Stimulated activated CD4-positive, alpha-beta T cell treated with anti-CD3 and anti-CD28 coated beads, Interleukin-4, amount 100 ng/mL, for 1 hour (primary cell): ENCODE measurements at regions not wholly inside any gene's neighbourhood (a gene's known extent, or its start where the extent isn't known, plus 50 kb on each side); places are given as distances from the start of the nearest gene placed in this dataset.
"Not testable (repeated sequence)": the region's sequence is repeated elsewhere in the genome, so short reads cannot be mapped to it uniquely, and the experiment has no call there.

Source experiments
- DNase-seq: peaks from one replicate; pipeline ENCODE4 v3.0.0-alpha.2; 2020

DNA sequence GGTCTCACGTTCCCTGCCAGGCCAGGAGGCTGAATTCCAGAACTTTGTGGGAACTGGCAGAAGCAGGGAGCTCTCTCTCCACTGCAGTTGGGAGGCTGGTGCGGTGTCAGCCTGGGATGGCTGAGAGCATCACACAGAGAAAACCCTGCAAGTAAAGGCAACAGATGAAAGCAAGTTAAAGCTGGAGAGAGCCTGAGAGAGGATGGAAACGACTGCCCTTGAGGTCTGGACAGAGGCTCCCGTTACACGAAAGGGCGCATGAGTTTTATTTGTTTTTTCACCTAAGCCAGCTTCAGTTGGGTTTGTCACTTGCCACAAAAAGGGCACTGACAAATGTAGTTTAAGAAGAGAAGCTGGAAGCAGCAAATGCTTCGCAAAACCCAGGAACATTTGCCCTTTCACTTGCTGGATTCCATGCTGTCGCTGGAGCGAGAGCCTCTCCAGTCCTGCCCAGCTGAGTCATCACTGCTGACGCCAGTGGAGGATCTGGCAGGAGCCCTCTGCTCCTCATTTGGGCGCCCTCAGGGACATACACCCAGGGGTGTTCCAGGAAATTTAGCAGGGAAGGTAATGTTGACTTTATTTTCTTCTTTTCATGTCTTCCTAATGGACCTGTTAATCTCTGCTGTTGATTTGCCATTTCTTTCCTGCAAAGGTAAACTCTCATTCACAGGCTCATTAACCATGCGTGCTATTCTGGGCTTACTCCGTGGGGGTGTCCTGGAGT is 308.8 kb upstream of the SFSWAP start:
- DNase-seq: not testable (repeated sequence)

DNA sequence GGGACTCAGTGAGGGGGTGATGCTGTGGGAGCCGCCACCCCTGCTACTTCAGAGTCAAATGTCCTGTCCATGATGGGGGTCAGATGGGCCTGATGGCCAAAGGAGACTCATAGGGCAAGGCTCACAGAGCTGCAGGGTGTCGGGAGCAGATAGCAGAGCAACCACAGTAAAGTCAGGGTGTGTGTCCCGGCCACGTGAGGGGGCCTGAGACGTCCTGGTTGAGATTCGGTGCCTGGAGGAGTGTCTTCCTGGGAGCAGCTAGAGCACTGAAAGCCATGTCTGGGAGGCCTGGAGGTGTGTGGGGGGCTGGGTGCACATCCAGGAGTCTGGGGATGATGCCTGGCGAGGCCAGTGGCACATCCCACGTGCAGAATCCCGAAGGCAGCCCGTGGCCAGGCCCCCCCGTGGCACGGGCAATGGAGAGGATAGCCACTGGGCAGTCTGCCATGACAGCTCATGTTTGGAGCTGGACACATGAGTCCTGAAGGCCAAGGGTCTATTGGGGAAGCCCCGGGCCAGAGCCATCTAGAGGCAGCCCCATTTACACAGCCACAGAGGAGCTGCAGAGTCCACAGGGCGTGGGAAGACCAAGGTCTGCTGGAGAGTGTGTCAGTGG is 308.0 kb upstream of the SFSWAP start:
- DNase-seq: no peak

DNA sequence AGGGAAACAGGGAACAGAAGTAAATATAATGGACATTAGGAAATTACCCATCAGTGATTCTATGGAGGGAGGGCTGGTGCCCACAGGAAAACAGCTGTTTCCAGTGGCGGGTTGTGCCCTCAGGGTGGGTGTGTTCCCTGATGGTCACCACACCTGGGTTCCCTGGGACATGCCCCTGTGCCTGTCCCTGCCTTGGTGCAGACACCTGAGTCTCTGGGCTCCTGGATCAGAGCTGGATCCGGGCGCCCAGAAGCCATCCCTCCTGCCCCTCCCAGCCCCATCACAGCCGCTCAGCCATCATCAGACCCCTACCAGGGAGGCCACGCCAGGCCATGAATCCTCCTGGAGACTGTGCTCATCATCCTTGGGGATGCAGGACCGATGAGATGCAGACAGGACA is 307.2 kb upstream of the SFSWAP start:
- no peak for DNase-seq

DNA sequence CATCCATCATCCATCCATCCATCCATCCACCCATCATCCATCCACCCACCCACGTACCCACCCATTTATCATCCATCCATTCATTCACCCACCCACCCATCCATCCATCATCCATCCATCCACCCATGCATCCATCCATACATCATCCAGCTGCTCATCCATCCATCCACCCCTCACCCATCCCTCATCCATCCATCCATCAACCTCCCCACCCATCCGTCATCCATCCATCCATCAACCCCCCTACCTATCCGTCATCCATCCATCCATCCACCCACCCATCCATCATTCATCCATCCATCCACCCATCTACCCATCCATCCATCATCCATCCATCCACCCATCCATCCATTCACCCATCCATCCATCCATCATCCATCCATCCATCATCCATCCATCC is 306.2 kb upstream of the SFSWAP start:
- no peak for DNase-seq

DNA sequence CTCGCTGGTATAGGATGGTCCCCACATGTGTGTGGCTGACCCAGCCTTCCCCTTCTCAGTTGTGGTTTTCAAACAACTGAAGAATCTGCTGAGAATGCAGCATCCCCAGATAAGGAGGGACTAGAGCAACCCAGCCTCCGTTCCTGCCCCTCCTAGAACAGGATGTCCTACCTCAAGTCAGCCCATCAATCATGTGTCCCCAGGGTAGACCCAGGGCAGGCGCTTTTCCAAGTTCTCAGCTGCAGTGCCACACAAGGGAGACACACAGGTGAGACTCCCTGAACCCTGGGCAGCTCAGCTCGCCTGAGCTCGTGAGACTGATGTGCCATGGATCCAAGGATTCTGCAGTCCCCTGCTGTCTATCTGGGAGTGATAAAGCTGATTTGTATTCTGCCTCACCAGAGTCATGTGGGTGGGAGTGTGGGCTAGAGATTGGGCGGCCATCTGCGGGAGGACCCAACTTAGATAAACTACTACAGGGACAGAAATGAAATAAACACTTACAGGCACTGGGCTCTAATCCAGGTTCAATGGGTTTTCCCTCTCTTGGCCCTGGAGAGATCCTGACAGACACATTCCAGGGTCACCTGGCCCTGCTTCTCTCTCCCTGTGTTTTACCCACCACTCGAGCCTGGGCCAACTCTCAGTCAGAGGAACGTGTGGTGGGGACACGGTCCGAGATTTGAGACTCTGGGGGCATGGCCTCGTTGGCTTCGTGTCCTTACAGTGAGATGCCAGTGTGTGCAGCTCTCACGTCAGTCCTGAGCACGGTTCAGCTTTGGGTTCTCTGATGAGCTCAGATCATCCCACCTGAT is 303.5 kb upstream of the SFSWAP start:
- no peak for DNase-seq

DNA sequence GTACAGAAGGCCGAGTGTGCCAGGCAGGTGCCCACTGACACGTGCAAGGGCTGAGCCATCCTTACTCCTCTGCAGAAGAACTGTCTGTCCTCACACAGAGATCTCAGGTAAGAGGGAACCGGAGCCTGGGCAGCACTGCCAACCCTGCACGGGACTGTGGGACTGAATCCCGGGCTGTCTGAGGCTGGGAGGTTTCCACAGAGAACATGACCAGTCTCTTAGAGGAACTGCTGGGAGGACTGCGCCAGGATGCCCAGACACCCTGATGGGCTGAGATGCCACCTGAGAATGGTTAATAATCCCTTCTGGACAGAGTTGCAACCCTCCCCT is 302.9 kb upstream of the SFSWAP start:
- DNase-seq: no peak

DNA sequence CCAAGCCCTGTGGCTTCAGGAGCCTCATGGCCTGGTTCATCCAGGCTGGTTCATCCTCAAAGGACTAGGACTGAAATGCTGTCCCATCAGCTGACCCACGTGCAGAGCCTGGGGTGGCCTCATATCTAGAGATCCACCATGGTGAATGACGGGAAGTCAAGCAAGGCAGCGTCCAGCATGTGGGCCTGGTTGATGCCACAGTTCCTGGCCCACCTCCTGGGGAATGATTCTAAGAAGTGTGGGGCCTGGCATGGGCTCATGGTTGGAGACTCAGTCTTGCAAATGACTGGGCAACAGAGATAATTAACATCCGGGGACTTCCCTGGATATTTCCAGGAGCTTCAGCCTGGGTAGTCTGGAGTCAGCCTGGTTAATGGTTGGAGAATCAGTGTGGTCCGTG is 302.4 kb upstream of the SFSWAP start:
- DNase-seq: no peak

DNA sequence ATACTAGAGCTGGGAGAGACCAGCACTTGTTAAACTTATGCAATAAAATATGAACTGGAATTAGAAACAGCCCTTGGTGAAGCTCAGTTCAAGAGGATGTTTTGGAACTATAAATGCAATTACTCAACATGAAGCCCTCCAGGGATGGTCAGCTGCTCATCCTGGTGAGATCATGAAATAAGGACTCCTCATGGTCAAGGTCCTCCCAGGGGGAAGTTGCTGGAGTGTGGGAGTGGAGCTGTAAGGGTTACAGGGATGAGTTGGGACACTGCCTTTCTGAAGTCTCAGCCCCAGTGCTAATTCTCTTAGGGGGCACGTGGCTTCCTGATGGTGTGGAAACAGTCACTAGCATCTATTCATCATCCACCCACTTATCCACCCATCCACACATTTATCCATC is 301.7 kb upstream of the SFSWAP start:
- no peak for DNase-seq

DNA sequence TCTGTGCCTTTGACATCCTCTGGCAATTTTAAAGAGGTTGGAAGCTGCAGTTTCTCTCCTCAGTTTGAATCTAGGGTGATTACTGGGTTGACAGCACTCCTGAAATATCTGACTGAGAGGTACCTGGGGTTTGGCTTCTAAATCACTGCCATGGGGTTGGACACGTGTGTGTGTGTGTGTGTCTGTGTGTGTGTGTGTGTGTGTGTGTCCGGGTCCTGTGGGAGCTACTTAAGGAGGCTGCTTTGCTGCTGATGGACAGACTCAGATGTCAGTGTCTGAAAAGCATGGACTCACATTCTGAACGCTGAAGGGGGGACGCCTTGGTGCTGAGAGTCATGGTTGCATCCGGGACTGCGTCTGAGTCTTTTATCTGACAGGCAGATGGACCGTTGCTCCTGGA is 299.1 kb upstream of the SFSWAP start:
- DNase-seq: not testable (repeated sequence)

DNA sequence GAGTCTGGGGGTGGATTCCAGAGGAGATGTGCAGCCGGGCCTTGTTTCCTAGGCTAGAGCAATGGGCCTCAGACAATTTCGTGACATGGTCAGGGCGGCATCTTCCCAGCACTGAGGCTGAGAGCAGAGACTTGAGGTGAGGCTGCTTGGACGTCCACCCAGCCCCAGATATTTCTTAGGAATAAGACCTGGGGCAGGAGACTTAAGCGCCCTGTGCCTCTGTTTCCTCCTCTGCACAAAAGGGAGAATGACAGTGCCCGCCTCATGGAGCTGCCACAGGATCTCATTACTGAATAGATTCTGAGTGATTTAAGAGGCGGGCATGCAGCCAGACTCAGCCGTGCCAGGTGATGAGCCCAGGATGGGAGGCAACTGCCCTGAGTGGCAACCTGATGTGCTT is 297.9 kb upstream of the SFSWAP start:
- DNase-seq: no peak

DNA sequence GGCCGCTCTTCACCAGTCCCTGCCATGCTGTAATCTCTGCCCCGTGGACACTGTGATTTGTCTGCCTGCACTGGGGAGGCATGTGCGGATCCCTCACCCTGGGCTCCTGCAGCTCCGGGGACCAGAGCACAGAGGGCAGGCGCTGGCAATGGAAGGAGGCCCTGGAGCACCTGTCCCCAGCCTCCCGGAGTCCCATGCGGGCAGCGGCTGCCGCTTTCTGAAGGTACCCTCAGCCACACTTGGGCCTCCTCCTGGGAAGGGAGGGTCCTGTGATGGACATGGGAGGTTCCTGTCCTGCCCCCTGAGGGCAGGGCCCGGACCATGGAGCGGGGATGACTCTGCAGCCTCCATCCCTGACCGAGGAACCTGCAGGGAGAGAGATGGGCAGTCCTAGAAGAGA is 297.4 kb upstream of the SFSWAP start:
- DNase-seq: no peak

DNA sequence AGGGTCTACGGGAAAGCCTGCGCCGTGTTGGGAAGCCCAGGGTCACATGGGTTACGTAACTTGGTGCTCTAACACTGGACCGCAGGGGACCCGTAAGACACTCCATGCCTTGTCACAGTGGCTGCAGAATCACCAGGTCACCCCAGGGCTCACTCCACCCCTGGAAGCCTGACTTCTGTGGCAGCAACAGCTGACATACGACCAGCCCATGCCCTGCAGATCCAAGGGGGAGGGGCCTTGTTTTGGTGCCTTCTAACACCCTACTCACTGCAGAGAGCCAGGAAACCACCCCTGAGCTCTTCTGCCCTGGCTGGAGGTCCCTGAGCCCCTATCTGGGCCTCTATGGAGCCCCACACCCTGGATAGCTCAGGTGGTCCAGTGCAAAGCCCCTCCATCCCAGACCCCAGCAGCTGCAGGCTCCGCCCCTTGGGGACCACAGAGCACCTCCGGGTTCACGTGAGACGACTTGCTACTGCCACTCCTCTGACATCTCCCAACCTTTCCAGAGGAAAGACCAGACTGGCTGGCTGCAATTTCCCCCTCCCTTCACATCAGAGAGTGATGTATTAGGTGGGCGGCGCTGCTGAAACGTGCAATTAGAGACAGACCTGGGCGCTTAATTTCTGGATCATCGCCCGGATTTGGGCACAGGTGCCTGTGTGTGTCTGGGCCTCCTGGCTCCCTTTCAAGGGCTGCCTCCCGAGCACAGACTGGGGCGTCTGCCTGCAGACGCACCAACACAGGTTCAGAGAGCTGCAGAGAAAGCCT is 296.6 kb upstream of the SFSWAP start:
- not testable (repeated sequence) for DNase-seq

DNA sequence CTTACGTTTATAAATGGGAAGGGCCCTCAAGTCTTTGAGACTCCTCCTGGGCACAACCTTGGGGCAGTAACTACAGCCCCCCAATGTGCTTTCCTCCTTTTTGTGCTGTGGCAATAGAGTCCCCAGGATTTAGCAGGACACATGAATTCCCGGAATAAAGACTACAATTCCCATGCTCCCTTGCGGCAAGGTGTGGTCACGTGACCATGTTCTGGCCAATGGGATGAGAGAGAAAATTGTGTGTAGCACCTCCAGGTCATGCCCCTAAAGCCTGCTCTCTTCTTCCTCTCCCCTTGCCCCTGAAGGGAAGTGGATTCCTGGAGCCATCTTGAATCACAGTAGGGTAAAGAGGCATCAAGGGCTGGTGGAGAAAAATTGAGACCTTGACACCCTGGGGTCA is 295.1 kb upstream of the SFSWAP start:
- DNase-seq: no peak

DNA sequence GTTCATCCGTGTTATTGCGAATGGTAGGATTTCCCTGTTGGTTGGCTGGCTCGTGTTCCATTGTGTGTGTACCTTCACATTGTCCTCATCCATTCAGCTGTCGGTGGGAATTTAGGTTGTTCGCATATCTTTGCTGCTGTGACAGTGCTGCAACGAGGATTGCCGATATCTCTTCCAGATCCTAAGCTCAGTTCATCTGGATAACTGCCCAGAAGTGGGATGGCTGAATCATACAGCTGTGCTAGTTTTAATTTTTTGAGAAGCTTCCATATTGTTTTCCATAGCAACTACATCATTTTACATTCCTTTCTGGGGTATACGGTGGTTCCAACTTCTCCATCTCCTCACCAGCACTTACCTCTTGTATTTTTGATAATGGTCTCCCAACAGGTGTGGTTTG is 292.8 kb upstream of the SFSWAP start:
- no peak for DNase-seq

DNA sequence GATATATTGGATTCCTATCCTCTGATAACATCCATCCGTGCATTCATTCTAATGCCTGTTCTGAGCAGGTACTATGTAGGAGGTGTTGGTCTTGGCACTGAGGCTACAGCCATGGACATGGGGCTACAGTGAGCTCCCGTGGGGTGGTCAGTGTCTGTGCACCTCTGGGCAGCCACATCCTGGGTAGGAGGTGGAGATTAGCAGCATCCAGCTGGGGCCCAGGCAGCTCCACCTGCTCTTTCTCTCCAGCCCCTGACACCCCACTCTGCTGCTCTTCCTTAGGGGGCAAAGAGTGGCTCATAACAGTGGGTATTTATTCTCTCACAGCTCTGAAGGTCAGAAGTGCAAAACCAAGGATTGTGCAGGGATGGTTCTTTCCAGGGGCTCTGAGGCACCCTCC is 292.0 kb upstream of the SFSWAP start:
- DNase-seq: no peak

DNA sequence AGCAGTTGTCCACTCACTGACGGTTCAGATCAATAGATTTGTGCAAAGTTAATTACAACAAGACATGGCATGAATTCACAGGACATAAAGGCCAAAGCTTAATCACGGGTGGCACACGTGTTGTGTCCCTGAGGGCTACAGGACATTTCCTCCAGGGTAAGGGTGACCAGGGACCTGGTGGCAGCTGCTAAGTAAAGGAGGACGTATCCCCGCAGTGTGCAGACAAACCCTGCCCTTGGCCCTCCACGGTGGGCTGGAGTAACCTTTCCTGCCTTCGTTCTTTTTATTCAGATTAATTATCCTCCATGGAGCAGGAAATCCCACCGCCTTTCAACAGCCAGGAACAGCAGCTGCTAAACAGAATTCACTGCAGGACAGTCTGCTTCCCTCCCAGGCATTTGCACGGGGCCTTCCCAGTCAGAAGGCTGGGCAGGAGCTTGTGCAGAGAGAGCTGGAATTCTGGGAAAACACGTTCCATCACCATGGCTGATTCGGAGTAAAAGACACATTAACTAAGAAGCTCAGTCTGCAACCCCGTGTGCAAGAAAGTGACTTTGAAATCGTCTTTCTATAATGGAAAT is 289.9 kb upstream of the SFSWAP start:
- no peak for DNase-seq

DNA sequence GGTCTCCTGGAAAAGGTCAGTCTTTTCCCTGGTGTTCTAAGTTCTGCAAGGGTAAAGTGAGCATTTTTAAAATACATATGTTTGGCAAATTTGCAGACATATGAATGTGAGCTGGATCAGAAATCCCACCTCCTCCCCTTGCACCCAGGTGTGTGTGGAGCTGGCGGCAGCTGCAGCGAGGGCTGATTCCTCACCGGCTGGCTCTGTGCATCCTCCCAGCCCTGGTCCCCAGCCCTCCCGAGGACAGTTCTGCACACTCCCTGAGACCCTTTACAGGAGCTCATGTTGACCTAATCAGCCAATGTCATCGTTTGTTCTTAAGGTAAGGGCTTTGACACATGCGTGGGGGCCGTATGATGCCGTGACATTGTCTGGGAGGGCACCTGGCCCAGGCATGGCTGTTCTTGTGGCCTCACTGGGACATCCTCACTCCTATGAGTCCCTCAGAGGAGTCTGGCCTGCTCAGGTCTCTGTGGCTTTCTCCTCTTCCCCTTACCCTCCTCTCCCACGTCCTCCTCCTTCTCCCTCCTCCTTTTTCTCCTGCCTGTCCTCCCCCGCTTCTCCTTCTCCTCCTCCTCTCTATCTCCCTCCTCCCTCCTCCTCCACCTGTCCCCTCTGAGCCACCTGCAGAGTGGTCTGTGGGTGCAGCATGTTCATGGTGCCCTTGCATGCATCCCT is 289.2 kb upstream of the SFSWAP start:
- DNase-seq: no peak

DNA sequence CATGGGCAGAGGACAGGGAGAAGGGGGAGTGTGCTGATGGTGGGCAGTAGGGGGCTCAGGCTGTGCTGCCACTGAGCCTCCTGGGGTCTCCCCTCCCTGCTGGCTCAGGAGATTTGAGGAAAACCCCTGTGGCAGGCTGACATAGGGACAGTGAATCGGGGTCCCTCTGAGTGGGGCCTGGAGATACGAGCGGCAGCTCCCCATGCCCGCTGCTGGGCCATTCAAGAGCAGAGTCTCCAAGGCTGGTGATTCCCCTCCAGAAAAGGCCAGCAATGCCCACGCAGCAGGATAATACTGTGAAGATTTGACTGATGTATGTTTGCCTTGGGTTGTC is 288.7 kb upstream of the SFSWAP start:
- DNase-seq: no peak

DNA sequence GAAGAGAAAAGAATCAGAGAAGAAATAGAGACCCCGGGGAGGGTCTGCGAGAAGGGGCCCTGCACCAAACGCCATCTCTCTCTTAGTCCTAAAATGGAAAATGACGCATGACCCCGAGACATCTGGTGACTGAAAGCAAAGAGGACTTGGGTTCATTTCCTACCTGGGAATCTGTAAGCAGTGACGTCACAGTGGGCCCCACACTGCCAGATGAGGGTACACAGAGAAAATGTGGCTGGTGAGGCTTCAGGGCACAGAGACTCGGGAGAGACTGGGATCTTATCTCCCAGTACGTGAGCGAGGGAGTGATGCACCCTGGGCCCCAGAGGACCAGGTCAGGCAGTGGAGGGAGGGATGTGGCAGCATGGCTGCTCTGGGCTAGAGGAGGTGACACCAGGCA is 288.1 kb upstream of the SFSWAP start:
- DNase-seq: no peak

DNA sequence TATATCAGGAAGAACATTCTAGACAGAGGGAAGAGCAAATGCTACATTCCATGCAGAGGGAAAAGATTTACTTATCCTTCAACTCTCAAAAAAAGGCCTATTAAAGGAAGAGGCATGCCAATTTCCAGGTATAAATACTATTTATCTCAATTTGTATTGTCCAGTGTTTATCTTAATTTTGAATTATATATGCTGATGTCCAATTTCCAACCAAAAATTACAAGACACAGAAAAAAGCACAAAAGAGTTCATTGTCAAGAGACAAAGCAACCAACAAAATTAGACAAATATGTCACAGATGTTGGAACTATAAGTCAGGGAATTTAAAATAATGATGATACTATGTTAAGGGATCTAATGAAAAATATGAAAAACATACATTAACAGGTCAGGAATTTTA is 286.6 kb upstream of the SFSWAP start:
- DNase-seq: no peak

DNA sequence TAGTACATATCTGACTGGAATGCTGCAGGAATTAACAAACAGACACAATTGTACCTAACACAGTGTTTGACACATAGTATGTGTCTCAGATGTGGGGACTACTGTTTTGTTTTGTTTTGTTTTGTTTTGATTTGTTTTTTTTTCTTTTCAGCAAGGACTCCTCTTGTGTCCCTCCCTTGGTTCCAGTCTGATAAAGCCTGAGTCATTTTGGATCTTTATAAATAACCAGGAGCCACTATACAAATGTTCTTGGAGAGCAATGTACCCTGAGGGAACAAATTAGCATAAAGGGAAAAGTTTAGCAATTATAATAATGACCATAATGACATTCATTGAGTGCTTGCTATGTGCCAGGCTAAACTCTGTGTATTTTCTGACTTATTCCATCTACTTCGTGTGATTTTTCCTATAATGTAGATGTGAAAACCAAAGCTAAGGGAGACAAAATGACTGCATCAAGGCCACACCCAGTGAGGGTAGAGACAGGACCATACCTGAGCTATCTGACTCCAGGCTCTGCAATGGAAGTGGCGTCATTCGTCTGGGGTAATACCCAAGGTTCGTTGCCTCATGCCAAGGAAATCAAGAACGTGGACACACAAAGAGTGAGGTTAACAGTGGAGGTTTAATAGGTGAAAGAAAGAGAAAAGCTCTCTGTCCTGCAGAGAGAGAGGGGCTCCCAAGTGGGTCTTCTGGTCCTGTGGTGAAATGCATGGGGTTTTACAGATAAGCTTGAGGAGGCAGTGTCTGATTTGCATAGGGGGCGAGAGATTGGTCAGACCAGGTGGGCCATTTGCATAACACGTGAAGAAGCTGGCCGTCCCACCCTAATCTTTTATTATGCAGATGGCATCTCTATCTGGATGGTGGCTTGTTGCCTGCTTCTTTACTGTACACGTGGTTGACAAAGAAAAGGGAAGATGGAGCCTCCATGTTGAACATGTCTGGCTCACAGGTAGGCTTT is 285.5 kb upstream of the SFSWAP start:
- no peak for DNase-seq
